ENCODE measurements at regions not wholly inside any gene's neighbourhood (a gene's known extent, or its start where the extent isn't known, plus 50 kb on each side); places are given as distances from the start of the nearest gene placed in this dataset.

- TF ChIP-seq GATA2 (IDR thresholded peaks at IDR 0.05; ENCODE audit: low read depth, low read length) (no peak), GATA3 (IDR thresholded peaks at IDR 0.05; ENCODE audit: low read depth, low read length) (no peak)
Observed at GRCh38 chr4:1463088-1463926, 57.1 kb upstream of the NKX1-1 start.

All from SH-SY5Y (cell line).